DMS114 treated with DMSO at 0.1 percent for 48 hours (cell line): ENCODE measurements at regions not wholly inside any gene's neighbourhood (a gene's known extent, or its start where the extent isn't known, plus 50 kb on each side); places are given as distances from the start of the nearest gene placed in this dataset.

Experiments
- DNase-seq: peaks from one replicate; lab custom pipeline; 2025; ENCODE audit not compliant: unreplicated experiment; lab: John Stamatoyannopoulos, UW

DNA sequence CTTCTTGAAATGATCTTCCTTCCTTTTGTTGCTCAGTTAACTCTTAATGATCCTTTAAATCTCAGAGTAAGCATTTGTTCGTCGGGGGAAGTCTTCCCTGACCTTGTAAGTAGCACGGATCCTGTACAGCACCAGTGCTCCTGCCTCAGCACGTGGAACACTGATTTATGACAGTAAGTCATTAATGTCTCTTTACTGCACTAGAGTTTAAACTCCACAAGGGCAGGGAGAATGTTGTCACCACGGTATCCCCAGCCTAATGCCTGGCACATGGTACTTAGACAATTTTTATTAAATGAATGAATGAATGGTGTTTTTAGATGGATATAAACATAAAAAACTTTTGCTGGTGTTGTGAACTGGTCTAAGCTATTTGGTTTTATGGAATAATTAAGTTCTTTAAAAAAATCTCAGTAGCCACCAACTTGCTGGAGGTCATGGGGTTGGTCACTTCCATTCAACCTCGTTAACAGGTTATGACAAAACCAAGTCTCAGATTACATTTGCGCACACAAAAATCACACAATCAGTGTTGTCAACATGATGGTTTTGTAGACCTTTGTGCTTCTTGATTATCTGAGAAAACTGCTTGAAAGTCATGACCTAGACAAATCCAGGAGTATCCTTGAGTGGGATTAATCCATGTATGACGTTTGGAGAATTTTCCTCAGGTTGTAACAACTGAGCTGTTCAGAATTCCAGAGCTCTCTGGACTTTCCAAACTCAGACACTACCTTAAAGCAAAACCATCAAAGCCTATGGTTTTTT lies 326.9 kb downstream of the DUSP10 start:
- DNase-seq: no peak

DNA sequence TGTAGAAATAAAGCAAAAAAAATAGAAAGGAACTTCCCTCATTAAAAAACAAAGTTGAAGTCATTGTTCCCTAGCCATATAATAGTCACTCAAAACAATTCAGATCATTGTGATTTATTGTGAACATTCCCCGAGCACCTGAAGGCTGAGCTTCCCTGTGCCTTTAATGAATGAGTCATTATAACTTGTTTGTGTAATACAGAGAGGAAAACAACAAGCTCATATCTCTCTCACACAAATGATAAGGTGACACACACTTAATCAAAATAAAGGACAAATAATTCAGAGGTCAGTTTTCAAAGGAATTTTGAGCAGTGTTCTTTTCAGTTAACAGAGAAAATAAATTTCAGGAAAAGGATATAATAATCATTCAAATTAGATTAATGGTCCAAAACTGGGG lies 326.2 kb downstream of the DUSP10 start:
- DNase-seq: no peak

DNA sequence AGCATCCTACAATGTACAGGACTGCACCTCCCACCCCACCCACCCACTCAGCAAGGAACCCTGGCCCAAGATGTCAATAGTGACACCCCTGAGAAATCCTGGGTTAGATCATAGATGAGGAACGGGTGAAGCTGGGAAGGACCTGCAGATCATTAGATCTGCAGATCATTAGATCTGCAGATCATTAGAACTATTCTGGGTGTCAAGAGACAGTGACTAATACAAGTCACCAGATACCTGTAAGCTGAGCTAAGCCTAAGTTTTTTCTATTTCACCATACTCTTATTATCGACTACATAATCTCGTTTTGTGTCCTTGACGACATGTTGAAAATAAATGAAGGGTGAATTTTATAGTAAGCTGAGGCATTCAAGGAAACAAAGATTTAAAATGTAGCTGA lies 325.7 kb downstream of the DUSP10 start:
- DNase-seq: no peak

DNA sequence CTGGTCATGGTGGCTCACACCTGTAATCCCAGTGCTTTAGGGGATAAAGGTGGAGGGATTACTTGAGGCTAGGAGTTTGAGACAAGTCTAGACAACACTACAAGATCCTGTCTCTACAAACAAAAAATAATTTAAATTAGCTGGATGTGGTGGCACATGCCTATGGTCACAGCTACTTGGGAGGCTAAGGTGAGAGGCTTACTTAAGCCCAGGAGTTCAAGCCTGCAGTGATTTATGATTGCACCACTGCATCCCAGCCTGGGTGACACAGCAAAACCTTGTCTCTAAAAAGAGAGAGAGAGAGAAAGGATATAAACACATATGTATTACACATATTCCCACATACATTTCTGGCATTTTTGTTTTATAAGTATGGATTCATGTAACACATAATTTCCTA lies 325.2 kb downstream of the DUSP10 start:
- DNase-seq: no peak

DNA sequence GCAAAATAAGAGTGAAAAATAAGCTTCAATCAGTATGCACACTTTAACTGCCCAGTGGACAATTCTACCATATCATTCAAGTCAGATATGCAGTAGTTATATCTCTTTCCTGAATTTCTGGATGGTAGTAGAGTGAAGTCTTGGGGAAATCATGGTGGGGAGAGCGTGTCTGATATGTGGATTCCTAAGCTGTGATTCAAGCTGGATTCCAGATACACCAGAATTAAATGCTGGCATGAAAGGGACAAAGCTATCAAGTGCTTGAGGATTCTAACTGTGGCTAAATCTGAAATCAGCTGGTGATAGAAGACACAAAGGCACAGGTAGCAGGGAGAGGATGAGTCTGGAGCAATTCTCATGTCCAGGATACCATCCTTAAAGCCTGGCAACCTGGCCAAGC lies 323.5 kb downstream of the DUSP10 start:
- DNase-seq: no peak

DNA sequence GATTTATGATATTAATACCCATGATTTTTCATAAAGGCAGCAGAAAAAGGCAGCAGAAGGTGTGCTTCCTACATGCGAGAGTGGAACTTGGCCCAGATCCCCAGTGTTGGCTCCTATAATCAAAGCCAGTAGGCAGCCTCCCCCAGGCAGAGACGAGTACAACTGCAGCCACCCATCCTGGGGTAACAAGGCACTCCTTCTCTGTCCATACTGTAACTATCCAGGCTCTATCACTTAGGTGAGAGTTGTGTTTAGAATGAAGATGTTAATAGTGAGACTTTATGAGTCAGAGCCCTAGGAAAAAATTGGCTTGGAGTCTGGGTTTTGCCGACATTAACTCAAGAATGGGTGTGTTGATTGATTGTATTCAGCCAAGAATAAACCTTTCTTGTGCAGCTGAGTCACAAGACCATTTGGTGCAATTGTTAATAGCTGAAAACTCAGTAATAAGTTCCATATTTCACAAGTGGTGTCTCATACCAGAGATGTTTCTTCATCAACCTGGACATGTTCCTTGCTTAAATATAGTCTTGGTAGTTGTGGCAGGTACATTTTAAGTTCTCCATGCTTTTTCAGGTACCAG lies 322.3 kb downstream of the DUSP10 start:
- DNase-seq: no peak

DNA sequence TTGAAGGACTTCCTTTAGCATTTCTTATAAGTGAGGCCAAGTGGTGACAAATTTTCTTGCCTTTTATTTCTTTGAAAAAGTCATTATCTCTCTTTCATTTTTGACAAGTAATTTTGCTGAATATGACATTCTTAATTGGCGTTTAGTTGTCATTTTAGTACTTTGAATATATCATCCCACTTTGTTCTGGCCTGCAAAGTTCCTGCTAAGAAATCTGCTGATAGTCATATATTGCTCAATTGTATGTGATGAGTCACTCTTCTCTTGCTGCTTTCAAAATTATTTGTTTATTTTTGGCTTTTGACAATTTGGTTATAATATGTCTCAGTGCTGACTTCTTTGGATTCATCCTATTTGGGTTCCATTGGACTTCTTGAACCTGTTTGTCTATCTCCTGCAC lies 312.6 kb downstream of the DUSP10 start:
- no peak for DNase-seq

DNA sequence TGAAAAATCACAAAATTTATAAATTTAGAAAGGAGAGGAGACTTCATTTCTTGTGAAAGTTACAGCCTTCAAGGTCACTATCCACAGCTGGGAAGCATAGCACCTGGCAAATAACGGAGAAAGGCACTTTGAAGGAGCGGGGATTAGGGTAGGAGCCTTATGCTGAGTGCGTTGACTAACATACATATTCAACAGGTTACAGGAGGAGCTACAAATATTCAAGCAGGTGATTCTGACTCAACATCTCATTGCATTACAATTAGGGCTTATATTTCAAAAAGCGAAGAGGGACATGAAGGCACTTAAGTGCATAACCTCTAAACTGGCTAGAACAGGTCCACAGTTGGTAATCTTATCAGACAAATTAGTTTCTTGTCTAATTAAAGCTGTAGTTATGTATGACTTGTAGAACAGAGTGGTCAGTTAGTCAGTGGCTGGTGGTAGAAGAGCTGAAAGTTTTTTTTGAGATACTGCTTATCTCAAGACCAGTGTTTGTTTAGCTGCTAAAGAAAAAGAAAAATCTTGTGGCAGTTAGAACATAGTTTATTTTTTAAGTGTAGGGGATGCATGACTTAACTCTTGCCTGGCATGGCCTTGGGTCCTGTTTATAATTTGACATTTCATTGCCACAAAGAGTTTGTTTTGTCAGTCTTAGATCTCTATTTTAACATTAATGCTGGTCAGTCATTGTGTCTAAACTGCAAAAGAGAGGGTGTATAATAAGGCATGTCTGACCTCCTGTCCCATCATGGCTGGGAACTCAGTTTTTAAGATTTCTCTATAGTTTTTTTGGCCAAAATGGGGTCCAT lies 311.5 kb downstream of the DUSP10 start:
- no peak for DNase-seq

DNA sequence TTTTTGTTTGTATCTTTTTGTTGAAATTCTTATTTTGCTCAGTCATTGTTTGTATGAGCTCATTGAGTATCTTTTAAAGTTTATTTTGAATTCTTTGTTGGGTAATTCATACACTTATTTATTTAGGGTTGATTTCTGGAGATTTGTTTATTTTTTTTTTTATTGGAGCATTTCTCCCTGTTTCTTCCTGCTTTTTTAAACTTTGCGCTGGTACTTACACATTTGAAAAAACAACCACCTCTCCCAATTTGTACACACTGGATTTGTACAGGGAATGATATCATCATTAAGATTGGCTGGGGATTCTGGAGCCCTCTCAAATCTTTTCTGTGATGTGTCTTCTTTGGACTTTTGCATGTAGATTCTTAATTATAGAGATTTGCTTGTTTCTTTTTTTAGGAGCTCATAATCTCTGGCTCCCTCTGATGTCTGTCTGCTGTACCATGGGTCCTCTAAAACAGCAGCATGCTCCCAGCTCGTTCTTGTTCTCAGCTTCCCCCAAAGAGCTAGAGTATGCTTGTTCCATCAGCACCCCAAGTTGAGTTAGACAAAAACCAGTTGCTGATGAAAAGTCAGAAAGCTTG lies 310.7 kb downstream of the DUSP10 start:
- no peak for DNase-seq

DNA sequence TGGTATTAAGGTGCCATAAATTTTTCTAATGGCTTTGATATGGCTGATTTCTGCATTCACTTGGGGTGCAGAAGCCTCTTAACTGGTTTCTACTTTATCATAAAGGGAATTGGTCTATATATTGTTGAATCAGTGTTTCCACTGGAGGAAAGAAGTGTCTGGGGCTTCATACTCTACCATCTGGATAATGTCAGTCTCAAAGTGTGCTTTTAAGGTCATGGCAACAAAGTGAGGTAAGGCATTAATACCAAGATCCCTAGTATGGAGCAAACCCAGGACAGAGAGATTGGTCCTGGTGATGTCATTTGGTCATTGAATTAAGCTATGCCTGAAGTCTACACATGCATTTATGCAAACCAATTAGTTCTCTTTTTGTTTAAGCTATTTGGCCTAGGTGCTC lies 309.9 kb downstream of the DUSP10 start:
- DNase-seq: no peak

DNA sequence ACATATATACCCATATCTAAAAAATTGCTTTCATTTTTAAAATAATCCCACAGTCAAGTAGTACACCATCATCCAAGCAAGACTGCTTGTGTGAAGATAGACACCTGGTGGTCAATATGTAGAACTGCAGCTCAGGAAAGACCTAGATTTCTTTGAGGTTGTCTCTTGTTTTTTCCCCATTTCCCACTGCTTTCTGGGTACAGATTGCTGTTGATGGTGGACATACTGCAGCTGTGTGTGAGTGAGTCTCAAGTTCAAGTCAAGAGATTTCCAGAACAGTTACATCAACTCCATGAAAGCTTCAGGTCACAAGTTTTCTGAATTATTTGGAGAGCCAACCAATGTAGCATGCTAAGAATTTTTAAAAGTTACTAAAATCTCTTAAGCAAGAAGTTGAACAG lies 306.4 kb downstream of the DUSP10 start:
- peak; percentile 59 for DNase-seq

DNA sequence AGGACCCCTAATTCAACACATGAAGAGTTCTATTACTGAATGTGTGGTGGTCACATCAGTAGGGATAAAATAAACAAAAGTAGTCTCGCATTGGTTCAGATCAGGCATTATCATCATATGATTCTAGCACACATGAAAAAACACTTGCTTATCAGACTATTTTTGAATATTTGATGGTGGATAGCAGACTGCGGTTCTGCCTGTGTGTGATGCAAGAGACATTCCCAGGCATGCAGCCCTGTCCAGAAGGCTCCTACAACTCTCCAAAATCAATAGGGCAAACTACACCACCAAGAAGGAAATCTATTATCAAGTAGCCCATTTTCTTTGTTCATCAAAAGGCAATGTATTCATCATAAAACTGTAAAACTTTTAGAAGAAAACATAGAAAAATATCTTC lies 304.7 kb downstream of the DUSP10 start:
- no peak for DNase-seq

DNA sequence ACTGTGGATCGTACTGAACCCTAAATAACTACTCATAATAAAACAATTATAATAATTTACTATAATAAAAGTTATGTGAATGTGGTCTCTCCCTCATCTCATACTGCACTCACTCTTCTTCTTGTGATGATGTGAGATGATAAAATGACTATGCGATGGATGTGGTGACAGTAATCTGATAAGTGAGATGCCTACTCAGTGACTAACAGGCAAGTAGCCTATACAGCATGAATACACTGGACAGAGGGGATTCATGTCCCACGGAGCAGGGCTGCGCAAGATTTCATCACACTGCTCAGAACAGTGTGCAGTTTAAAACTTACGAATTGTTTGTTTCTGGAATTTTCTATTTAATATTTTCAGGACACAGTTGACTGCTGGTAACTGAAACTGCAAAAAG lies 304.0 kb downstream of the DUSP10 start:
- no peak for DNase-seq

DNA sequence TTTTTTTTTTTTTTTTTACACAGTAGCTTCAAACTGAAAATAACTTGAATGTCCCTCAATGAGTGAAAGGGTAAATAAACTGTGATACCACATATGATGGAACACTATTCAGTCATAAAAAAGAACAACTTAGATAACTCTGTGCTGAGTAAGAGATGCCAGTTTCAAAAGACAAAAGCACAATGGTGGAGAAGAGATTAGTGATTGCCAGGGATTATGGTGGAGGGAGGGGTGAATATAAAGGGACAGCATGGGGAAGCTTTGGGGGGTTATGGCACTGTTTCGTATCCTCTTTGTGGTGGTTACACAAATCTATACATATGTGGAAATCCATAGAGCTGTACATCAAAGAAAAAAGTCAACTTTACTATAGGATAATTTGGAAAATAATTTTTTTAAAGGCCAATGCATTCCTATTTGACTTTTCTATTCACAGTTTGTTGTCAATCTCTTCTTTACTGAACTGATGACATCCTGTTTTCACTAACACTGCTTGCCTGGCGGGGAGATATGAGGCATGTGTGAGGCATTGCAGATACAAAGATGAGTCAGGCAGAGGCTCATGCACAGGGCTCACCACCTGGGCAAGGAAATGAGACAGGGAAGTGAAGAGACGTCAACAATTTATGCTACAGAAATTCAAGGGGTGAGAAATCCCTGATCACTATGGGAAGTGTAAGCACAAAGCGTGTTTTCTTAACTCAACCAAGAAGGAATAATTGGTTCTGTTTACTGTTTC lies 302.7 kb downstream of the DUSP10 start:
- DNase-seq: no peak

DNA sequence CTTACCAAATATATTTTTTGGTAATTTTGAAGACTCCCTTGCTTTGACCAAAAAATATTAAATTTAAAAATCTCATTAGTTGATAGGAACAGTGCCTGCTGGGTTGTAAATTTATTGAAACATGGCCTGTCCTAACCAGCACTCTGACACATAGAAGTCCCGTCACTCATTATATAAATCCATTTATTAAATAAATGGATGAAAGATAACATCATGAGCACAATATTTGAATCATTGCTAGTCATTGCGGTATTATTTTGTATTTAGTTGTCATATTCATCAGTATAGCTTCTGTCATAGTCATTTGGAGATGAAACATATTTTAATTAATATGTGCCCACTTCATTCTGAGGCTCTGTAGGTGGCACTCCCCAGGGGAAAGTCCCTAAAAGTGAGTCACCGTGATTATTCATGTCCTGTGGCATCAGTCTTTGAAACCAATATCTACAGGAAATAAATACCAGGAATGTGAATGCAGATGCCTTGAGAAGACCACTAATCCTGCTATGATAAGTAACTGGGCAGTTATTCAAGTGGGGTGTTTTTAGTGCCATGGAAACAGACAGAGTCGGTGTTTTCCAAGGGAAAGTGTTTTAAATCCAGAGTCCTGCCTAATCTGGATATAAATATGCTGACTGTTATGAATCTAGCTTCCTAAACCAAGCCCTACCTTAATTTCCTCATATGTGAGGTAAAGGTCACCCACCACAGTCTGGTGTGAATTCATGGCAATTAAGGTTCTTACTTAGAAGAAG lies 302.0 kb downstream of the DUSP10 start:
- no peak for DNase-seq

DNA sequence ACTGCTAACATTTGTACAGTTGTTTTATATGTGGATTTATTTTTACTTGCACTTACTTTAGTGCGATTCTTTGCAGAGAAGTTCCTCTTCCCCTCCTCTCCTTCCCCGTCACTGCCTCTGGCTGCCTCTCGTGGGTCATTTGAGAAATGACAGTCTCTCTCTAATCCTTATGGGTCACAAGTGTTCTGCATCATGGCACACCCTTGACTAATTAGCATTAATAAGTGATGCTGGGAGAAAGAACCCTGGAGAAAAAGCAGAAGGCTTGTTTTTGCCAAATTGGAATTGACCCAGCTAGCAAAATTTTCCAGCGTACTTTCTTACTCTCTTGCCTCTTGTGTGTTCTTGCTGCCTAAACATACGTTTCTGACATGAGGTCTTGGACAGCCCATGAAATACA lies 301.2 kb downstream of the DUSP10 start:
- DNase-seq: no peak

DNA sequence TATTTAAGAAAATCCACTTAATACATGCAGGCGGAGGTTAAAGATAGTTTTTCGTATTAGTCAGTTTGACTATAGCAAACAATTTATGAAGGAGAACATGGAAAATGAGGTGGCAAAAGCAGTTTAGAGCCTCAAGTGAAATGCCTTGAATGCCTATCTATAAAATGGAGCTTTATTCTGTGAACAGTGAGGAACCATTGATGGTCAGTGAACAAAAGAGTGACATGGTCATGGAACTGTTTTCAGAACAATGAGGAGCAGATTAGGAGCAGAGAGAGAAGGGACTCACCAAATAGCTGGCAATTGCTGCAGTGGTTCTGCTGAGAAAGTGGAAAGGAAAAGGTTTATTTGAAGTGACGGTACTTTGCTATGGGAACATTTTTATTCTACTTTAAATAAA lies 299.8 kb downstream of the DUSP10 start:
- DNase-seq: no peak

DNA sequence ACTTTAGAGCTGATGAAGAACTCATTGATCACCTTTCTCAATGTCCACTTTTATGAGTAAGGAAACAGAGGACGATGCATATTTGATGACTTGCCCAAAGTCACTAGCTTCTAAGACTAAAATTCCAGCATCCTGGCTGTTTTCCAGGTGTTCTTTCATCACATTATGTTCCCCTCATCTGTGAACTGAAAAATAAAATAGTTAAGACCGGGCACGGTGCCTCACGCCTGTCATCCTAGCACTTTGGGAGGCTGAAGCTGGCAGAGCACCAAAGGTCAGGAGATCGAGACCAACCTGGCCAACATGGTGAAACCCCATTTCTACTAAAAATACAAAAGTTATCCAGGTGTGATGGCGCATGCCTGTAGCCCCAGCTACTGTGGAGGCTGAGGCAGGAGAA lies 297.5 kb downstream of the DUSP10 start:
- no peak for DNase-seq

DNA sequence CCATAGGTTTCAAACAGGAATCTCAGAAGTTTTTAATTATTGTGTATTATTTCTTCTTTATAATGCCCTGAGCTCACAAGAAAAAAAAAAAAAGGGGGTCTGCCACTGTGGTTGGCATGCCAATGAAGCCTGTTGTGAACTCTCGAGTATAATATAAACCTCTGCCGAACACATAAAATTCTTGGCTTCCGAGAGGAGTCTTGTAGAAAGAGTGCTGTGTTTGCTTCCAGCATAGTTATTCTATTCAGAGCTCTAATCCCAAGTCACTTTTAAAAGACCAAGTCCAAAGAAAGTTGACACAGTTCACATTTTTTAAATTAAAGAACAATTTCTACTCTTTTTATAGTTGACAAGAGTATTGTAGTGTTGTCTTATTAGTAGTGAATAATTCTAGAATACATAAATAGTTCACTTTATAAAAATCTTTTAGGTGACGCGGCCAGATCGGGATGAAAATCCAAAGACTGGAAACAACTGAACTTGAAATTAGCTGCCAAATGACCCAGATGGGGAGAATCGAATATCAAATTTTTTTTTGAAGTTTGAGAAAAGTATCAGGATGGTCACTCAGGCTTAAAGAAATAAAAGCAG lies 293.2 kb downstream of the DUSP10 start:
- no peak for DNase-seq

DNA sequence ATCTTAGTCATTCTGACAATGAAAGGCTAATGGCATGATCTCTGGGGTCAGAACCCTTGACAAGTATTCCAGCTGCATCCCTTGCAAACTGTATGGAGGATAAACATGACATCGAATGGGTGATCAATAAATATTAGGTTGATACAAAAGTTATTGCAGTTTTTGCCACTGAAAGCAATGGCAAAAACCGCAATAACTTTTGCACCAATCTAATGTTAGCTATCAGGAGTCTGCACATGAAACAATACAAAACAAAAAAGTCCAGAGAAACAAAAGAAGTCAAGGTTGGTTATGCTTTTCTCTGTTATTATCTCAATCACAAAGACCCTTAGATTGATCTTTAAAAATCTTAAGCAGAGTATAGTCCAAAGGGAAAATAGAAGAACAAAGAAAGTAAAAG lies 292.7 kb downstream of the DUSP10 start:
- DNase-seq: no peak
